GM18858 (cell line): ENCODE measurements at regions not wholly inside any gene's neighbourhood (a gene's known extent, or its start where the extent isn't known, plus 50 kb on each side); places are given as distances from the start of the nearest gene placed in this dataset.
A peak's percentile ranks its signal among the peaks of the same experiment; 100 is the strongest.
"Not testable (repeated sequence)": the region's sequence is repeated elsewhere in the genome, so short reads cannot be mapped to it uniquely, and the experiment has no call there.

Source experiments
- ATAC-seq: cut with Tn5 transposase; IDR thresholded peaks from one replicate; pipeline ENCODE4 v1.9.1; 2021; ENCODE audit not compliant: unreplicated experiment

GRCh38 chr3:74288761-74289160 is 325.7 kb downstream of the CNTN3 start:
- ATAC-seq, result no peak

- no peak for ATAC-seq
Measured at GRCh38 chr3:74287557-74287956, 326.9 kb downstream of the CNTN3 start.

- ATAC-seq, result no peak
Measured at GRCh38 chr3:74282202-74282601, 332.3 kb downstream of the CNTN3 start.

- ATAC-seq, result no peak
Measured at GRCh38 chr3:74281705-74282104, 332.8 kb downstream of the CNTN3 start.

- ATAC-seq, result no peak
Measured at GRCh38 chr3:74273555-74274402, 340.7 kb downstream of the CNTN3 start.

- ATAC-seq, result no peak
Measured at GRCh38 chr3:74273091-74273490, 341.4 kb downstream of the CNTN3 start.

- no peak for ATAC-seq
Measured at GRCh38 chr3:74271541-74271940, 342.9 kb downstream of the CNTN3 start.

- ATAC-seq, result no peak
Measured at GRCh38 chr3:74269689-74270088, 344.8 kb downstream of the CNTN3 start.

- no peak for ATAC-seq
Measured at GRCh38 chr3:74268753-74269152, 345.7 kb downstream of the CNTN3 start.

- peak; percentile 48 for ATAC-seq
Measured at GRCh38 chr3:74267588-74268184, 346.8 kb downstream of the CNTN3 start.

- ATAC-seq, result no peak
Measured at GRCh38 chr3:74267131-74267530, 347.3 kb downstream of the CNTN3 start.

GRCh38 chr3:74265069-74265468 is 349.4 kb downstream of the CNTN3 start:
- ATAC-seq, result no peak

- ATAC-seq, result no peak
Measured at GRCh38 chr3:74263031-74263430, 351.4 kb downstream of the CNTN3 start.

GRCh38 chr3:74233091-74233490 is 381.4 kb downstream of the CNTN3 start:
- no peak for ATAC-seq

GRCh38 chr3:74217467-74217866 is 397.0 kb downstream of the CNTN3 start:
- no peak for ATAC-seq

GRCh38 chr3:74214286-74214685 is 400.2 kb downstream of the CNTN3 start:
- ATAC-seq, result no peak

GRCh38 chr3:74210739-74211138 is 403.7 kb downstream of the CNTN3 start:
- ATAC-seq, result no peak

GRCh38 chr3:74200952-74201351 is 413.5 kb downstream of the CNTN3 start:
- ATAC-seq, result no peak

GRCh38 chr3:74178664-74179063 is 435.8 kb downstream of the CNTN3 start:
- not testable (repeated sequence) for ATAC-seq

- ATAC-seq, result no peak
Measured at GRCh38 chr3:74173090-74173489, 441.4 kb downstream of the CNTN3 start.

GRCh38 chr3:74167926-74168325 is 446.5 kb downstream of the CNTN3 start:
- no peak for ATAC-seq

- no peak for ATAC-seq
Measured at GRCh38 chr3:74165211-74165610, 449.2 kb downstream of the CNTN3 start.

- no peak for ATAC-seq
Measured at GRCh38 chr3:74149466-74149865, 465.0 kb downstream of the CNTN3 start.
